Neural progenitor cell (in vitro differentiated cells): ENCODE measurements at regions not wholly inside any gene's neighbourhood (a gene's known extent, or its start where the extent isn't known, plus 50 kb on each side); places are given as distances from the start of the nearest gene placed in this dataset.
"Not testable (repeated sequence)": the region's sequence is repeated elsewhere in the genome, so short reads cannot be mapped to it uniquely, and the experiment has no call there.

Experiments
- DNase-seq: peaks from one replicate; pipeline ENCODE4 v3.0.0-alpha.2; 2016; ENCODE audit warnings: low spot score
- H2AFZ ChIP-seq: fragments of 200-600 bp; sonication (generic); replicated peaks from 2 replicates; pipeline ENCODE4 v1.6.1; 2016; ENCODE audit warnings: antibody characterized with exemption
- H3F3A ChIP-seq: fragments of 200-600 bp; sonication (generic); 2 replicates; pipeline ENCODE4 v1.6.1; 2016; ENCODE audit warnings: antibody characterized with exemption, low read depth
- H3K27ac ChIP-seq: fragments of 200-600 bp; sonication (generic); 2 replicates; pipeline ENCODE4 v1.5.1; 2016; ENCODE audit warnings: mild to moderate bottlenecking
- H3K27me3 ChIP-seq: fragments of 200-600 bp; sonication (generic); 2 replicates; pipeline ENCODE4 v1.6.1; 2016; ENCODE audit warnings: mild to moderate bottlenecking, moderate library complexity
- H3K36me3 ChIP-seq: fragments of 200-600 bp; sonication (generic); 2 replicates; pipeline ENCODE4 v1.5.1; 2016
- H3K4me1 ChIP-seq: fragments of 200-600 bp; sonication (generic); 2 replicates; pipeline ENCODE4 v1.6.1; 2016; ENCODE audit warnings: mixed run types
- H3K4me2 ChIP-seq: fragments of 200-600 bp; sonication (generic); 2 replicates; pipeline ENCODE4 v1.6.1; 2016
- H3K4me3 ChIP-seq: fragments of 200-600 bp; sonication (generic); 2 replicates; pipeline ENCODE4 v1.5.1; 2016
- H3K79me2 ChIP-seq: fragments of 200-600 bp; sonication (generic); 2 replicates; pipeline ENCODE4 v1.6.1; 2016; ENCODE audit warnings: low read depth
- H3K9ac ChIP-seq: fragments of 200-600 bp; sonication (generic); 2 replicates; pipeline ENCODE4 v1.6.1; 2016
- H3K9me3 ChIP-seq: fragments of 200-600 bp; sonication (generic); 2 replicates; pipeline ENCODE4 v1.5.1; 2016; ENCODE audit warnings: low read depth
- H4K20me1 ChIP-seq: fragments of 200-600 bp; sonication (generic); 2 replicates; pipeline ENCODE4 v1.6.1; 2016; ENCODE audit warnings: low read depth
- H3K27ac Mint-ChIP-seq: 3 replicates; pipeline ENCODE4 v1.8.0; 2021; ENCODE audit warnings: mixed read lengths
- H3K27me3 Mint-ChIP-seq: 2 replicates; pipeline ENCODE4 v1.8.0; 2022; ENCODE audit warnings: low read depth, mild to moderate bottlenecking, inconsistent platforms, moderate library complexity, mixed read lengths; ENCODE audit not compliant: insufficient read depth
- H3K36me3 Mint-ChIP-seq: 3 replicates; pipeline ENCODE4 v1.8.0; 2021; ENCODE audit warnings: mixed read lengths
- H3K4me1 Mint-ChIP-seq: 3 replicates; pipeline ENCODE4 v1.8.0; 2021; ENCODE audit warnings: mixed read lengths
- H3K4me3 Mint-ChIP-seq: 3 replicates; pipeline ENCODE4 v1.8.0; 2021; ENCODE audit warnings: mild to moderate bottlenecking, moderate library complexity, mixed read lengths
- H3K9me3 Mint-ChIP-seq: 3 replicates; pipeline ENCODE4 v1.8.0; 2020; ENCODE audit warnings: mixed read lengths
- EZH2 ChIP-seq: fragments of 200-600 bp; sonication (generic); IDR thresholded peaks from 2 replicates; pipeline ENCODE4 v1.6.1; 2017; ENCODE audit warnings: antibody characterized with exemption, mild to moderate bottlenecking, moderate library complexity
- EZH2phosphoT487 ChIP-seq: fragments of 200-600 bp; sonication (generic); IDR thresholded peaks from 2 replicates; pipeline ENCODE4 v1.6.1; 2017; ENCODE audit warnings: antibody characterized with exemption
- TF ChIP-seq, protein P1 (sequence below): fragments of 200-600 bp; sonication (generic); IDR thresholded peaks from 2 replicates; pipeline ENCODE4 v1.5.1; 2017; ENCODE audit warnings: antibody characterized with exemption, mild to moderate bottlenecking

GRCh38 chr2:83365476-83365875 is 1093.6 kb downstream of the SUCLG1 start:
- H3K79me2 ChIP-seq = no peaks in the 10 kb centered on the region
- no peaks in the 10 kb centered on the region for H3K9me3 Mint-ChIP-seq
- no peaks in the 10 kb centered on the region for H3K27me3 Mint-ChIP-seq
- H3F3A ChIP-seq = no peaks in the 10 kb centered on the region
- no peaks in the 10 kb centered on the region for H3K36me3 ChIP-seq
- H3K27ac ChIP-seq = no peak overlapping the region
- H2AFZ ChIP-seq = no peak overlapping the region
- H3K4me3 Mint-ChIP-seq = no peak overlapping the region
- TF ChIP-seq EZH2 (no peak), EZH2phosphoT487 (no peak)
- TF ChIP-seq, protein P1, sequence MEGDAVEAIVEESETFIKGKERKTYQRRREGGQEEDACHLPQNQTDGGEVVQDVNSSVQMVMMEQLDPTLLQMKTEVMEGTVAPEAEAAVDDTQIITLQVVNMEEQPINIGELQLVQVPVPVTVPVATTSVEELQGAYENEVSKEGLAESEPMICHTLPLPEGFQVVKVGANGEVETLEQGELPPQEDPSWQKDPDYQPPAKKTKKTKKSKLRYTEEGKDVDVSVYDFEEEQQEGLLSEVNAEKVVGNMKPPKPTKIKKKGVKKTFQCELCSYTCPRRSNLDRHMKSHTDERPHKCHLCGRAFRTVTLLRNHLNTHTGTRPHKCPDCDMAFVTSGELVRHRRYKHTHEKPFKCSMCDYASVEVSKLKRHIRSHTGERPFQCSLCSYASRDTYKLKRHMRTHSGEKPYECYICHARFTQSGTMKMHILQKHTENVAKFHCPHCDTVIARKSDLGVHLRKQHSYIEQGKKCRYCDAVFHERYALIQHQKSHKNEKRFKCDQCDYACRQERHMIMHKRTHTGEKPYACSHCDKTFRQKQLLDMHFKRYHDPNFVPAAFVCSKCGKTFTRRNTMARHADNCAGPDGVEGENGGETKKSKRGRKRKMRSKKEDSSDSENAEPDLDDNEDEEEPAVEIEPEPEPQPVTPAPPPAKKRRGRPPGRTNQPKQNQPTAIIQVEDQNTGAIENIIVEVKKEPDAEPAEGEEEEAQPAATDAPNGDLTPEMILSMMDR = no peak
- DNase-seq = no peak
- no peaks in the 10 kb centered on the region for H4K20me1 ChIP-seq
- no peak overlapping the region for H3K4me2 ChIP-seq
- H3K4me1 Mint-ChIP-seq = no peaks in the 10 kb centered on the region
- no peaks in the 10 kb centered on the region for H3K36me3 Mint-ChIP-seq
- H3K4me1 ChIP-seq = no peaks in the 10 kb centered on the region
- no peak overlapping the region for H3K4me3 ChIP-seq
- no peak overlapping the region for H3K9ac ChIP-seq
- H3K27me3 ChIP-seq = no peaks in the 10 kb centered on the region
- H3K27ac Mint-ChIP-seq = no peak overlapping the region
- no peaks in the 10 kb centered on the region for H3K9me3 ChIP-seq

DNA sequence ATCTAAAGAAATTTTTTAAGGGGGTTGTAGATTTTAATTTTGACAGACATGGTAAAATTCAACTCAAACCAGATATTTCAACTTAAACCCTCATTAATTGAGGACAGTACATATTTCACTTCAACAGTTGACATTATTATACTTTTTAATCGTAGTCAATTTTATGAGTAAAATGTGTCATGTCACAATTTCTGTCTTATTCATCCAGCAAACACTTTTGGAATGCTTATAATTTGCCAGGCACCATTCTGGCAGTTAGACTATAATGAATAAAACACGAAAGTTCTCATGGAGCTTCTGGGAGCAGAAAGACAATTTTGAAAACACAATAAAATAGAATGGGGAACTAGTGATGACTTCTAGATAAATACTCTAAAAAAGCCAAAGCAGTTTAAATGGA is 1094.8 kb downstream of the SUCLG1 start:
- H3K27me3 Mint-ChIP-seq = no peaks in the 10 kb centered on the region
- no peaks in the 10 kb centered on the region for H3K79me2 ChIP-seq
- no peaks in the 10 kb centered on the region for H3K36me3 ChIP-seq
- H4K20me1 ChIP-seq = no peaks in the 10 kb centered on the region
- TF ChIP-seq, protein P1 = no peak
- TF ChIP-seq EZH2 = no peak
- TF ChIP-seq EZH2phosphoT487 = no peak
- no peak overlapping the region for H3K4me2 ChIP-seq
- H3K9me3 ChIP-seq = no peaks in the 10 kb centered on the region
- H3K27ac Mint-ChIP-seq = no peak overlapping the region
- H3K4me1 Mint-ChIP-seq = no peaks in the 10 kb centered on the region
- no peaks in the 10 kb centered on the region for H3F3A ChIP-seq
- H3K4me3 ChIP-seq = no peak overlapping the region
- DNase-seq = no peak
- no peaks in the 10 kb centered on the region for H3K9me3 Mint-ChIP-seq
- H3K27me3 ChIP-seq = no peaks in the 10 kb centered on the region
- H3K4me1 ChIP-seq = no peaks in the 10 kb centered on the region
- no peak overlapping the region for H3K27ac ChIP-seq
- H2AFZ ChIP-seq = no peak overlapping the region
- H3K9ac ChIP-seq = no peak overlapping the region
- no peaks in the 10 kb centered on the region for H3K36me3 Mint-ChIP-seq
- no peak overlapping the region for H3K4me3 Mint-ChIP-seq

- DNase-seq, H3K27me3 ChIP-seq, H4K20me1 ChIP-seq, H3K4me3 Mint-ChIP-seq, H3K4me1 ChIP-seq, H3K9me3 ChIP-seq, H3K79me2 ChIP-seq, H3F3A ChIP-seq, H3K27me3 Mint-ChIP-seq, H3K36me3 ChIP-seq, H3K4me1 Mint-ChIP-seq, H2AFZ ChIP-seq, H3K36me3 Mint-ChIP-seq, H3K9ac ChIP-seq, H3K4me2 ChIP-seq, H3K27ac Mint-ChIP-seq, H3K4me3 ChIP-seq, H3K9me3 Mint-ChIP-seq, H3K27ac ChIP-seq: not testable (repeated sequence)
Measured at GRCh38 chr2:83363138-83363537, 1095.9 kb downstream of the SUCLG1 start.

DNA sequence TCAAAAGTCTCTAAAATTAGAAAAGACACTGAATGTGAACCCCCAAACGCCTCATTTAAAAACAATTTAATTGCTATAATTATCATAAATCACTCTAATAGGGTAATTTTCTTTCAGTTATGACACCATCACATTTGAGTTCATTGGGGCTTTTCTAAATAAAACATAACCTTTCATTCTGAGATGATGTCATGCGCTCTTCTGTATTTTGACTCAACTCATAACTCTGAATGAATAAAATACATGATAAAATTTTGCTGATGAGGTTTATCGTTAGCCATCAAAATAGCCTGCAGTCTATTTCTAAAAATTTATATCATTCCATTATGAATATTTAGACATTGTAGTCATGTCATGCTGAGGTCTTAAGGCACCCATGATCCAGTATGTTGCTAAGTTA is 1099.7 kb downstream of the SUCLG1 start:
- no peaks in the 10 kb centered on the region for H3K27me3 Mint-ChIP-seq
- no peaks in the 10 kb centered on the region for H3K9me3 ChIP-seq
- no peak overlapping the region for H3K27ac ChIP-seq
- H3K36me3 Mint-ChIP-seq = no peaks in the 10 kb centered on the region
- no peaks in the 10 kb centered on the region for H3K4me1 Mint-ChIP-seq
- no peak overlapping the region for H3K9ac ChIP-seq
- no peak for DNase-seq
- no peaks in the 10 kb centered on the region for H3K9me3 Mint-ChIP-seq
- H3K4me3 ChIP-seq = no peak overlapping the region
- H3K4me1 ChIP-seq = no peaks in the 10 kb centered on the region
- no peaks in the 10 kb centered on the region for H3F3A ChIP-seq
- TF ChIP-seq, protein P1 = no peak
- no peak for TF ChIP-seq EZH2phosphoT487
- no peak for TF ChIP-seq EZH2
- no peak overlapping the region for H3K4me3 Mint-ChIP-seq
- no peak overlapping the region for H3K27ac Mint-ChIP-seq
- H4K20me1 ChIP-seq = no peaks in the 10 kb centered on the region
- no peaks in the 10 kb centered on the region for H3K79me2 ChIP-seq
- no peaks in the 10 kb centered on the region for H3K27me3 ChIP-seq
- H3K4me2 ChIP-seq = no peak overlapping the region
- H2AFZ ChIP-seq = no peak overlapping the region
- no peaks in the 10 kb centered on the region for H3K36me3 ChIP-seq
